ENCODE measurements at regions not wholly inside any gene's neighbourhood (a gene's known extent, or its start where the extent isn't known, plus 50 kb on each side); places are given as distances from the start of the nearest gene placed in this dataset.

DNA sequence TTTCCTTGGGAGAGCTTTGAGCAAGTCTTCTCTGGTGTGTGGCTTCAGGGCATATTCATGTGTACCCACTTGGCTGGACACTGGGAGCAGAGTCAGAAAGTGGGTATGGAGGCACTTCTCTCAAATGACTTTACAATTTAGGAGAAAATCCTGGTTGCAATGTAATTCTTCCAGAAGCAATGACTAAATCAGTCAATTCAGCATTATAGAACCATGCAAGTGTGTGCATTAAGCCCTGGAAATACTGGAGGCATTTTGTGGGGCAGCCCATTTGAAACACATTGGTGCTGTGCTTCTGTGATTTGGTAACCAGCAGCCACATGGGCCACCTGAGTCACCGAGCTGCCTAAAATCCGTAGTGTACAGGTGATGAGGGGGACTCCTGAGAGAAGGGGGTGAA lies 94.6 kb upstream of the TAS2R1 start:
- no peaks in the 10 kb centered on the region for H3K27me3 ChIP-seq (ENCODE audit: control insufficient read depth, insufficient read depth, low read length)
- no peaks in the 10 kb centered on the region; the same call in 1 of the 2 replicates for H3K9me3 ChIP-seq (ENCODE audit: control insufficient read depth, insufficient read depth, low read length)
- no peak overlapping the region for H3K27ac ChIP-seq (ENCODE audit: low read length)
- no peak overlapping the region for H3K4me3 ChIP-seq (ENCODE audit: low read length)
- no peaks in the 10 kb centered on the region for H3K36me3 ChIP-seq (ENCODE audit: control insufficient read depth, insufficient read depth, low read length)
- no peak for DNase-seq (ENCODE audit: low read depth, low spot score)
- no peaks in the 10 kb centered on the region for H3K4me1 ChIP-seq (ENCODE audit: control insufficient read depth, insufficient read depth, low read length)
- WGBS (ENCODE audit: insufficient coverage, insufficient read length): no CpG with 5 or more reads among the region's 2 CpGs

GRCh38 chr5:9722601-9723180 lies 92.5 kb upstream of the TAS2R1 start:
- no peaks in the 10 kb centered on the region for H3K4me1 ChIP-seq (ENCODE audit: control insufficient read depth, insufficient read depth, low read length)
- H3K27ac ChIP-seq (ENCODE audit: low read length): no peak overlapping the region
- H3K9me3 ChIP-seq (ENCODE audit: control insufficient read depth, insufficient read depth, low read length): no peaks in the 10 kb centered on the region; the same call in 1 of the 2 replicates
- no peaks in the 10 kb centered on the region for H3K27me3 ChIP-seq (ENCODE audit: control insufficient read depth, insufficient read depth, low read length)
- no peaks in the 10 kb centered on the region for H3K36me3 ChIP-seq (ENCODE audit: control insufficient read depth, insufficient read depth, low read length)
- DNase-seq (ENCODE audit: low read depth, low spot score): no peak
- WGBS (ENCODE audit: insufficient coverage, insufficient read length): no CpG with 5 or more reads among the region's 4 CpGs
- no peak overlapping the region for H3K4me3 ChIP-seq (ENCODE audit: low read length)

DNA sequence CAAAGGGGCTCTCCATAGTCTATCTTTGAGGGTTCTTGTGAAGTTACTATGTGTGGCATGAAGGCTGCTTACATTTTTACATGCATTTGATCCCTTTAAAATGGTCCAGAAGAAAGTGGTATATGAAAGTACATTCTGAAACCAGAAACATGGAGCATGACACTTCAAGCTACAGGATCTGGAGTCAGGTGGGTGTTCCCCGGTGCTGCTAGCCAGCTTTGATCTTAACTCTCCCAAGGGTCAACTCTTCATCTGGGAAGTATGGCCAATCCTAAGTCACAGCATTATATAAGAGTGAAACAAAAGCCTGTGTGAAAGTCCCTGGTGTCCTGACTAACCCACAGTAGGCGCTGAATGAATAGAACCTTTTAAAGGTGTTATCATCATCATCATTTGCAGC lies 91.0 kb upstream of the TAS2R1 start:
- WGBS (ENCODE audit: insufficient coverage, insufficient read length): no CpG with 5 or more reads among the region's 2 CpGs
- H3K36me3 ChIP-seq (ENCODE audit: control insufficient read depth, insufficient read depth, low read length): no peaks in the 10 kb centered on the region
- no peaks in the 10 kb centered on the region; the same call in 1 of the 2 replicates for H3K9me3 ChIP-seq (ENCODE audit: control insufficient read depth, insufficient read depth, low read length)
- no peak overlapping the region for H3K27ac ChIP-seq (ENCODE audit: low read length)
- DNase-seq (ENCODE audit: low read depth, low spot score): no peak
- H3K27me3 ChIP-seq (ENCODE audit: control insufficient read depth, insufficient read depth, low read length): no peaks in the 10 kb centered on the region
- no peaks in the 10 kb centered on the region for H3K4me1 ChIP-seq (ENCODE audit: control insufficient read depth, insufficient read depth, low read length)
- H3K4me3 ChIP-seq (ENCODE audit: low read length): no peak overlapping the region

DNA sequence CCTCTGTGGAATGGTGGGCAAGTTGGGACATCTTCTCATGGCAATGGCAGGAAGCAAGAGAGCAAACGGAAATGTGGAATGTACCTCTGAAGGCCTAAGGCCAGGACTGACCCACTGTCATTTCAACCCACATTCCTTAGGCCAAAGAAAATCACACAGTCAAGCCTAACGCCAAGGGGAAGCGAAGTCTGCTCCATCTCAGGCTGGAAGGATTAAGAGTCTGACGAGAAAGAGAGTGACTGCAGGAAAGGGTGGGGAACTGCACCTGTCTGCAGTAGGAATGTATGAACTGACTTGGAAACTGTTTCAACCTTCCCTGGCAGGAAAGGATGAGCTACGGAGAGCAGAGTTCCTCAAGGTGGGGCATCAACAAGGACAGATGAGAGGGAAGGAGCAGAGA lies 90.2 kb upstream of the TAS2R1 start:
- H3K4me1 ChIP-seq (ENCODE audit: control insufficient read depth, insufficient read depth, low read length): no peaks in the 10 kb centered on the region
- no peak for DNase-seq (ENCODE audit: low read depth, low spot score)
- H3K27ac ChIP-seq (ENCODE audit: low read length): no peak overlapping the region
- no peaks in the 10 kb centered on the region for H3K27me3 ChIP-seq (ENCODE audit: control insufficient read depth, insufficient read depth, low read length)
- H3K9me3 ChIP-seq (ENCODE audit: control insufficient read depth, insufficient read depth, low read length): no peaks in the 10 kb centered on the region; the same call in 1 of the 2 replicates
- WGBS (ENCODE audit: insufficient coverage, insufficient read length): no CpG with 5 or more reads among the region's 5 CpGs
- no peak overlapping the region for H3K4me3 ChIP-seq (ENCODE audit: low read length)
- no peaks in the 10 kb centered on the region for H3K36me3 ChIP-seq (ENCODE audit: control insufficient read depth, insufficient read depth, low read length)

DNA sequence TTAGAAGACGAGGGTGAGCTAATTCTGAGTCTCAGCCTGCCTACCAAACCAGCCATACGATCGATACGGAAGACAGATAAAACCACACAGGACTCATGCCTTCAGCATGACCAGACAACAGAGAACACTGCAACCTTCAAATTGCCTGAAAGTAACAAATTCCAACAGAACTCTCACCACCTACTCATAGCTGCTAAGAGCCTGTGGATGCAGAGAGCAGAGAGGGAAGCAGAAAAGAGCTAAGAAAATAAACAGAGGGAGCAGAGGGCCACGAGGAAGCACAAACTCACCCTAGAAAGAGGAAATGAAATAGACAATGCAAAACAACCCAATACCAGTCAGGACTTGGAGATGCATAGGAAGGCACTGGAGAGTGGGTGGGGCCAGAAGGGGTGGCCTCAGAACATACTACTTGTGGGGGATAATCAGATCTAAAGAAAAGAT lies 86.7 kb upstream of the TAS2R1 start:
- no peaks in the 10 kb centered on the region for H3K27me3 ChIP-seq (ENCODE audit: control insufficient read depth, insufficient read depth, low read length)
- no peaks in the 10 kb centered on the region for H3K9me3 ChIP-seq (ENCODE audit: control insufficient read depth, insufficient read depth, low read length)
- no peaks in the 10 kb centered on the region for H3K4me1 ChIP-seq (ENCODE audit: control insufficient read depth, insufficient read depth, low read length)
- H3K27ac ChIP-seq (ENCODE audit: low read length): no peak overlapping the region
- no peaks in the 10 kb centered on the region for H3K36me3 ChIP-seq (ENCODE audit: control insufficient read depth, insufficient read depth, low read length)
- WGBS (ENCODE audit: insufficient coverage, insufficient read length): no CpG with 5 or more reads among the region's 5 CpGs
- H3K4me3 ChIP-seq (ENCODE audit: low read length): no peak overlapping the region
- no peak for DNase-seq (ENCODE audit: low read depth, low spot score)

GRCh38 chr5:9715891-9716335 lies 85.8 kb upstream of the TAS2R1 start:
- Histone ChIP-seq H3K36me3 (ENCODE audit: control insufficient read depth, insufficient read depth, low read length) (no peaks in the 10 kb centered on the region), H3K27ac (ENCODE audit: low read length) (no peak overlapping the region), H3K27me3 (ENCODE audit: control insufficient read depth, insufficient read depth, low read length) (no peaks in the 10 kb centered on the region), H3K4me1 (ENCODE audit: control insufficient read depth, insufficient read depth, low read length) (no peaks in the 10 kb centered on the region), H3K4me3 (ENCODE audit: low read length) (no peak overlapping the region), H3K9me3 (ENCODE audit: control insufficient read depth, insufficient read depth, low read length) (no peaks in the 10 kb centered on the region)
- no peak for DNase-seq (ENCODE audit: low read depth, low spot score)
- no CpG with 5 or more reads among the region's 5 CpGs for WGBS (ENCODE audit: insufficient coverage, insufficient read length)

DNA sequence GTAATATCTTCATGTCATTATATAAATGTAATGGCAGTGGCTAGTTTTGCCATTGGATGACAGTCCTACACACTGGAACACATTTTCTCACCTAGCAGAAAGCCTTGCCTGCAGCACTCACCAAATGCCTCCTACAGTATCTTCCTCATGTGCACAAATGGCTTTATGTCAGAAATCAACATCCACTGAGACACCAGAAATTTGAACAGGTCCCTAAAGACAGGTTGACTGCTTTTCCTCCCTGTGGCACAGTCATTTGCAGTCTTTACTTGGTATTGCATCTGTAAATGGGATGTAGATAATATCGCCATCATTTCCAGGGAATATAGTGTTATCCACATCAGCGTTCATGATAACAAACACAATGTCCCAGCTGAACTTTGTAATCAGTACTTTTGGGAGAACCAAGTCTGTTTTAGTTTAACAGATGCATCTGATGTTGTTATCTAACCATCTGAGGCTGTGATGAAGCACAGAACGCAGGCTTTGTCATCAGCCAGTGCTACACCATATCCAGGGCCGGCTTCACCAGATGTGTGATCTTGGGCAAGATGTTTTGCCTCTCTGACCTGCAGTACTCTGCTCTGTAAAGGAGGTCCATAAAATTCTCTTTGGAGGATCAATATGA lies 83.9 kb upstream of the TAS2R1 start:
- Histone ChIP-seq H3K27me3 (ENCODE audit: control insufficient read depth, insufficient read depth, low read length) (no peaks in the 10 kb centered on the region), H3K36me3 (ENCODE audit: control insufficient read depth, insufficient read depth, low read length) (no peaks in the 10 kb centered on the region), H3K4me1 (ENCODE audit: control insufficient read depth, insufficient read depth, low read length) (no peaks in the 10 kb centered on the region), H3K27ac (ENCODE audit: low read length) (no peak overlapping the region), H3K9me3 (ENCODE audit: control insufficient read depth, insufficient read depth, low read length) (no peaks in the 10 kb centered on the region), H3K4me3 (ENCODE audit: low read length) (no peak overlapping the region)
- no CpG with 5 or more reads among the region's 4 CpGs for WGBS (ENCODE audit: insufficient coverage, insufficient read length)
- DNase-seq (ENCODE audit: low read depth, low spot score): no peak

- Histone ChIP-seq H3K9me3 (ENCODE audit: control insufficient read depth, insufficient read depth, low read length) (no peaks in the 10 kb centered on the region), H3K27me3 (ENCODE audit: control insufficient read depth, insufficient read depth, low read length) (no peaks in the 10 kb centered on the region), H3K4me1 (ENCODE audit: control insufficient read depth, insufficient read depth, low read length) (no peaks in the 10 kb centered on the region), H3K36me3 (ENCODE audit: control insufficient read depth, insufficient read depth, low read length) (no peaks in the 10 kb centered on the region), H3K4me3 (ENCODE audit: low read length) (no peak overlapping the region), H3K27ac (ENCODE audit: low read length) (no peak overlapping the region)
- DNase-seq (ENCODE audit: low read depth, low spot score): no peak
- WGBS (ENCODE audit: insufficient coverage, insufficient read length): no CpG with 5 or more reads among the region's 4 CpGs
These were observed 83.2 kb upstream of the TAS2R1 start for GRCh38 chr5:9713356-9713755.

- H3K27ac ChIP-seq (ENCODE audit: low read length): no peak overlapping the region
- H3K36me3 ChIP-seq (ENCODE audit: control insufficient read depth, insufficient read depth, low read length): no peaks in the 10 kb centered on the region
- H3K9me3 ChIP-seq (ENCODE audit: control insufficient read depth, insufficient read depth, low read length): no peaks in the 10 kb centered on the region
- no peak for DNase-seq (ENCODE audit: low read depth, low spot score)
- H3K4me1 ChIP-seq (ENCODE audit: control insufficient read depth, insufficient read depth, low read length): no peaks in the 10 kb centered on the region
- WGBS (ENCODE audit: insufficient coverage, insufficient read length): no CpG with 5 or more reads among the region's 8 CpGs
- no peak overlapping the region for H3K4me3 ChIP-seq (ENCODE audit: low read length)
- H3K27me3 ChIP-seq (ENCODE audit: control insufficient read depth, insufficient read depth, low read length): no peaks in the 10 kb centered on the region
These were observed 82.8 kb upstream of the TAS2R1 start for GRCh38 chr5:9712911-9713310.

DNA sequence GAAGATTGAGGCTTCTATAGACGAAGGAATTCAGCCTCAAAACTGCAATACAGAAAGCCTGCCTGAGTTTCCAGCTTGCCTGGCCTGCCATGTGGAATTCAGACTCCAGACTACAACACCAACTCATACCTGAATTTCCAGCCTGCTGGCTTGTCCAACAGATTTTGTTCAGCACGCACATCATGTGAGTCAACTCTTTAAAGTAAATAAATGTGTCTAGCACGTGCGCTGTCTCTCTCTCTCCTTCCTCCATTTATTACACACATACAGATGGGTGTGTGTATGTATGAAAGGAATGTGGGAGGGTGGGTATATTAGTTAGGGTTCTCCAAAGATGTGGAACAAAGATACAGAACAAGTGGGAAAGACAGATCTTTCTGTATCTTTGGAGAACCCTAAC lies 82.4 kb upstream of the TAS2R1 start:
- H3K36me3 ChIP-seq (ENCODE audit: control insufficient read depth, insufficient read depth, low read length): no peaks in the 10 kb centered on the region
- no peak overlapping the region for H3K4me3 ChIP-seq (ENCODE audit: low read length)
- no peak overlapping the region for H3K27ac ChIP-seq (ENCODE audit: low read length)
- no peak for DNase-seq (ENCODE audit: low read depth, low spot score)
- no peaks in the 10 kb centered on the region for H3K9me3 ChIP-seq (ENCODE audit: control insufficient read depth, insufficient read depth, low read length)
- no peaks in the 10 kb centered on the region for H3K27me3 ChIP-seq (ENCODE audit: control insufficient read depth, insufficient read depth, low read length)
- H3K4me1 ChIP-seq (ENCODE audit: control insufficient read depth, insufficient read depth, low read length): no peaks in the 10 kb centered on the region
- no CpG with 5 or more reads among the region's 4 CpGs for WGBS (ENCODE audit: insufficient coverage, insufficient read length)

- Histone ChIP-seq H3K36me3 (ENCODE audit: control insufficient read depth, insufficient read depth, low read length) (no peaks in the 10 kb centered on the region), H3K4me3 (ENCODE audit: low read length) (no peak overlapping the region), H3K27ac (ENCODE audit: low read length) (no peak overlapping the region), H3K27me3 (ENCODE audit: control insufficient read depth, insufficient read depth, low read length) (no peaks in the 10 kb centered on the region), H3K9me3 (ENCODE audit: control insufficient read depth, insufficient read depth, low read length) (no peaks in the 10 kb centered on the region), H3K4me1 (ENCODE audit: control insufficient read depth, insufficient read depth, low read length) (no peaks in the 10 kb centered on the region)
- DNase-seq (ENCODE audit: low read depth, low spot score): no peak
- no CpG with 5 or more reads among the region's 1 CpG for WGBS (ENCODE audit: insufficient coverage, insufficient read length)
These were observed 79.9 kb upstream of the TAS2R1 start for GRCh38 chr5:9710069-9710468.

Data from iPS DF 6.9 (cell line).